NCI-H2227 treated with DMSO at 0.1 percent for 48 hours (cell line): ENCODE measurements at regions not wholly inside any gene's neighbourhood (a gene's known extent, or its start where the extent isn't known, plus 50 kb on each side); places are given as distances from the start of the nearest gene placed in this dataset.

ENCODE experiments used
- DNase-seq: peaks from one replicate; lab custom pipeline; 2025; lab: John Stamatoyannopoulos, UW

GRCh38 chr4:100842856-100843255 is 325.0 kb upstream of the EMCN start:
- DNase-seq, result no peak

- no peak for DNase-seq
These were observed 324.1 kb upstream of the EMCN start for GRCh38 chr4:100841911-100842310.

DNA sequence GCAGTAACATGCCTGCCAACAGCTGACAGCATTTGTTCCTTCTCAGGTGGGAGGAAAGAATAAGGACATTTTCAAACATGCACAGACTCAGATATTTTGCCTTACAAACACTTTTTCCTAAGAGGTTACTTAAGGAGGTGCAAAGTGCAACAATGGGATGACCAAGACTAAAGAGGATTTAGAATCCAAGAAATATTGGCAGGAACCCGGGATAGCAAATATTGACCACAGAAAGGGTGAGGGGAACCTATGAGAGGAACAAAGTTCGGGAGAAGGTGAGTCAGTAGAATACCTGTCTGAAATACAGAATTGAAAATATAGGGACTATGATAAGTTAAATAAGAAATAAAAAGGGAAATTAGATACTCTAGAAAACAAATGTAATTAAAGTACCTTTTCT is 321.9 kb upstream of the EMCN start:
- no peak for DNase-seq

DNA sequence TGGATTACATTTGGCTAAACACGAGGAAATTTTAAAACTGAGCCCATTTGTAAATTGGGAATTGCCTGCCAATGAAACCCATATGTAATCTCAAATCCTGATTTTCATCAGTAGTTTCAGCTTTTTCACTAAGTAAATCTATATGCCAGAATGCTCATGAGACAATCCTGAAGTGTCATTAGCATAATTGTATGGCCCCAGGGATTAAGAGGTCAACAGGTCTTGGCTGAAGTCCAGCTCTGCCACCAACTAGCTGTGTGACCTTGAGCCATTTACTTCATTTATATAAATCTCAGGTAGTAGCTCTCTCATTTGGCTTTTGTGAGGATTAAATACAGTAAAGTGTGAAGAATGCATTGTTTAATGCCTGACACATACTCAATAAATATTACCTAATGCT is 320.5 kb upstream of the EMCN start:
- DNase-seq, result no peak

DNA sequence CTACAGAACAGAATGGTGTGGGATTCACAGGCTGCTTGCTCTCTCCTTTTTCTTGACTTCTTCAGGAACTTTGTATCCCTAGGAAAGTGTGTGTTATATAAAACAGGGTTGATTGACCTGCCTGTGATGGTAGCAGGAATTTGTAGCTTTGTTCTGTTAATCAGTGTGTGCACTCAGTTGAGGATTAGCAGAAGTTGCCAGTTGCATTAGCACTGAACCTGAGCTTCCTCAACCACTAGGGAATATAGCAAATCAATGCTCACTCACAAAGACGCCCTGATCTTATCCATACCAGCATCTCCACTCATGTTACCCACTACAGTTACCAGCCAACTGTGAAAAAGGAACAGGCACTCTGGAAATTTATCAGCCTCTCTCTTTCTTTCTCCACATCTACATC is 319.1 kb upstream of the EMCN start:
- DNase-seq, result no peak

- no peak for DNase-seq
These were observed 316.8 kb upstream of the EMCN start for GRCh38 chr4:100834616-100835015.

DNA sequence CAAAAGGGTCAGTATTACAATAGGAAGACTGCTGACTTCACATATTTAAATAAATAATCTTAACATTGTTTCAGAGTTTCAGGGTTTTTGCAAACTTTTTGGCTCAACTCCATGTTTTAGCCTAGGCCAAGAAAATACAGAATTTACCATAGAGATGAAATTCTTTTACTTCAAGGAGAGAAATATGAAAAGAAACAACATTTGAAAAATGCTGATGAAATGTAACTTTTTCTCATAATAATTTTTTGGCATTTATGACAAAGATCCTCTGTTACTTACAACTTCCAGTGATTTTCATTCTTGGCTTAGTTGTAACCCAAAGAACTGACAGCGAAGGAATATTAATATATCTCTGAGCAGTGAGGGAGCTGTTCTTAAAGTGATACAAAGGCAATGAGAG is 316.1 kb upstream of the EMCN start:
- DNase-seq, result no peak

GRCh38 chr4:100828986-100829685 is 311.3 kb upstream of the EMCN start:
- DNase-seq, result no peak

- DNase-seq, result no peak
These were observed 310.5 kb upstream of the EMCN start for GRCh38 chr4:100828364-100828763.

- no peak for DNase-seq
These were observed 309.9 kb upstream of the EMCN start for GRCh38 chr4:100827756-100828155.

DNA sequence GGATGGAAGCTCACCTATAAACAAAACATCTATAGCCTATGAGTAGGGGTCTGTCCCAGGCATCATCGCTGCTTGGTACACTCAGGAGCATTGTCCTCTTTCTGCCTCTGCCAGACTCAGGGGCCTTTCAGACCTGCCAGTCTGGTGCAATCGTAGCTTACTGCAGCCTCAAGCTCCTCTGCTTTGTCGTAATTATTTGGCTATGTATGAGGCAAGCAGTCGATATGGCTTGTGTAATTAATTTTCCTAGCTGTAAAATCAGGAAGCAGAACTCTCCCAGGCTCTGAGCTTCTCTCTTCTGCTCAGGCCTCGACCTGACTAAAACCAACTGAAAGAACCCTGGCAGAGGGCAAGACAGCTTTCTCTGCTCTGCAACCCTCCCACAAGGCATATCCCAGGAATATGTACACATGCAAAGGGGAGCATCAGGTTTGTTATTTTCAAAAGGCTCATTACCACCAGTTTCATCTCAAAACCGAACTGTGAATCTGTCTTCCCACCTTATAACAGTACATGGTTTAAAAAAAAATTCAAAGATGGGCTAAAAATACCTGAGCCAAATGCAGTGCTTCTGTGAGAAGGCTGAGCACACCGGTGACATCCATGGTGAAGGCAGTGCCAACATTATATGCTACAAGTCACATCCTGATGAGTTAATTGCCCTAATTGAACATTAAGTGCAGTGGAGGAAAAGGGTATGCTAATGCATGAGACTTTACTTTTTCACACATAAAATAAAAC is 309.2 kb upstream of the EMCN start:
- DNase-seq, result no peak

GRCh38 chr4:100826067-100826466 is 308.2 kb upstream of the EMCN start:
- DNase-seq, result no peak

- DNase-seq, result no peak
These were observed 306.1 kb upstream of the EMCN start for GRCh38 chr4:100823993-100824323.

DNA sequence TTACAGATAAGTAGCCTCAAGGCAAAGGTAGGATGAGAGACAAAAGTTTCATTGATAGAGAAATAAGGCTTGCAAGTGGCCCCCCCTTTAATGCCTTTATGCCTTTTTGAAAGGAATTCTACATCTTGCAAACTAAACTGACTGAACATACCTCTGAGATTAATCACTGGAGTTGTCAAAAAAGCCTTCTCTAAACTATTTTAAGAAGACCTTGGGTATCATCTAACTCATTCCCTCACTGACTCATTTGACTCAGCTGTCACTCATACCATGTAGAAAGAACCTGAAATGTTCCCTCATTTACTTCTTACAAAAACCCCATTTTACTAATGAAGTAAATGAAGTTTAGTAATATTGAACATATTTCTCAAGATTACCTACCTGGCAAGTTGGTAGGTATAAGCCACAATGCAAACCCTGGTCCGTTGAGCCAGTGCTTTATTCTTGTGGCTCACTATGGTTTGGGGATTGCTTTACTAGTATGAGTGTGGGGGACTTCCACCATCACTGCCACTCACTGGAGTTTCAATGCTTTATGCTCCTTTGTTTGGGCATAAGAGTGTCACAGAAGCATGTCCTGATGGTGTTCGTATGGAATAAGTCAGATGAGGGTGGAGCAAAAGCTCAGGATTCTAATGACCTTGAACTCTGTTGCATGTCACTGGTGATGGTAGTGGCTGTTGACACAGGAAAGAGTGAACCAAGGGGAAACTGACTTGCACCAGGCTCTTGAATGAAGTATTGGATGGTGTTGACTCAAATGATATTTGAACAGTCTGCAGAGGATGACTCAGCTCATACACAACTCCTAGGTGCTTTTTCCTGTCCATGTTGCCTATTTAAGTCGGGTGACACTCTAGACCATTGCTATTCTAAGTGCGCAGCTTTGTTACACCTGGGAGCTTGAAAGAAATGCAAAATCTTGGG is 305.5 kb upstream of the EMCN start:
- no peak for DNase-seq

DNA sequence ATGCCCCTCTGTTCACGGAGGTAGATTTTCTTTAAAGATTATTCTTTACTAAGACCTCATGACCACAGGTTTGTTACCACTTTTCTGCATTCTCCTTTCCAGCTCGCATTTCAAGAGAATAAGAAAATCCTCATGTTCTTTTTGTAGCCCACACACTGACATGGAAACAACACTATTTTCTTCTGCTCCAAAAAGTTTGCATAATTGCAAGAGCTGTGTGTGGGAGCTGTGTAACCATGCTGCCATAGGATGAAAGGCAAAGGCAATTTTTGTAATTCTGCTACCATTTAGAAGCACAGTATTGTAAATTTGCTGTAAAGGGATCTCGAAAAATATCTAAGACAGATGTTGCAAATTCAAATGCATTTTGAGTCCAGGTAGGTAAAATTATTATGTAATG is 302.4 kb upstream of the EMCN start:
- no peak for DNase-seq

DNA sequence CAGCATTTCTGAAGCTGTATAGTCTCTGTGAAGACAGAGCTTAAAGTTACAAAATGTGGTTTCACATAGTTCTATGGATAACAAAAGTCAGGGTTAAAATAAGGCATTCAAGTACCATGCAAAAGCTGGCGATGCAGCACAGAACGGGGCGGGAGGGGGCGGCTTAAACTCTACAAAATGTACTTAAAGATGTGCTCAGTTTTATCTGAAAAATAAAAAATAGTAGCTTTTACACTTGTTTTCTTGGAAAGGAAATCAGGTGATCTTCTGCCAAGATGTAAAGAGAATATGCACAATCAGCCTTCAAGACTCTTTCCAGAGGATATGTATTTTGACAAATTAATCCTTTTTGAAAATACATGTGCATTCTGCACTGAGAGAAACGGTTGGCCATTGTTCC is 301.7 kb upstream of the EMCN start:
- DNase-seq, result no peak

DNA sequence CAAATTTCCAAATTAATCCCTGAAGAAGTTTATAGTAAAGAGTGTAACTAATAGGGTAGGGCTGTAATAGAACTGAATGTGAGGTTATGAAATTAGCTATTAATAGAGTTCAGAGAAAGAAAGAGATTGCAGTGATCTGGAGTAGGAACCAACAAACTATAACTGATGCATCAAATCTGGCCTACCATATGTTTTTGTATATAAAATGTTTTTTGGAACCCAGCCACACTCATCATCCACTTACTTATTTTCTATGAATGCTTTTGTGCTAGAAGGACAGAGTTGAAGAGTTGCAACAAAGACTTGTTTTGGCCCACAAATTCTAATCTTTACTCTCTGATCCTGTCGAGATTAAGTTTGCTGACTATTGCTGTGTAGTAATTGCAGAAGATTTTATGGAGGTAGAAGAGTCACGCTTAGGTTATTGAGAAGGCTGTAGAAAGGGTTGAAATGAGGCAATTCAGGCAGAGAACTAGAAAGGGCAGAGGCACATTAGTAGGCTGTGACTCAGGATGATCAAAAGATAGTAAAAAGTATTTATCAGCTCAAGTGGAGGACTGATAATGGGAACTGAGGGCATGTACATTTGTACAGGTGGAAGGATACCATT is 298.7 kb upstream of the EMCN start:
- peak; percentile 44 for DNase-seq

DNA sequence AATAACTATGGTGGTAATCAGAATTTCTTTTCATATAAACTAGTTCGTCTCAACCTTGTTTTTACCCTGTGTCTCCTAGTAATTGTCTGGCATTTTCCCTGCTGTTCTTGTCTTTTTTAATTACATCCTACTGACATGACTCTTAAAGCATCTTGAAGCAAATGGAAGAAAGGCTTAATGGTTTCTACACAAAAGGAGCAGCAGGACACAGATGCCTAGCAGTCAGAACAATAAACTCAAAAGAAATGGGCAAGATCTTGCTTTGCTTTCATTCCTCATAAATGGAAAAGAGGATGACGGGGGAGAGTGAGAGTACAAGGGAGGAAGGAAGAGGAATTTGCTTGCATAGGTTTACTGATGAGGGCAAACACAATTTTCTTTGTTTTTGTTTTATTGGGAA is 293.2 kb upstream of the EMCN start:
- peak; percentile 57 for DNase-seq

- no peak for DNase-seq
These were observed 291.7 kb upstream of the EMCN start for GRCh38 chr4:100809506-100809905.

DNA sequence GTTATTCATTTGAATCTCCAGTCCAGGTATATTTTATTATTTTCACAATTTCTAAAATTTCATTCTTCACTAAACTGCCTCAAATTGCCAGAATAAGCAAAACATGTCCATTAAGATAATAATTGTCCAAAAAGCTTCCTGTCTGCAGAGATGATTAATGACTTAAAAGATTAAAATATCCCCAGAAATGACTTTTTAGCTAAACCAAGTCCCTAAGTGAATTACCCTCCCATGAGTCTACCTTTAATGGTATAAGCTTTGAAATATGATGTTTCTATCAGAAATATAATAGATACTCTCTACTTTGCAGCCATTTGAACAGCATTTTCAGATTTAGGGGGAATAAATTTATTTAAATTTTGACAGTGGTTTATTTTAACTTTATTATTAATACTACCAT is 289.2 kb upstream of the EMCN start:
- no peak for DNase-seq

DNA sequence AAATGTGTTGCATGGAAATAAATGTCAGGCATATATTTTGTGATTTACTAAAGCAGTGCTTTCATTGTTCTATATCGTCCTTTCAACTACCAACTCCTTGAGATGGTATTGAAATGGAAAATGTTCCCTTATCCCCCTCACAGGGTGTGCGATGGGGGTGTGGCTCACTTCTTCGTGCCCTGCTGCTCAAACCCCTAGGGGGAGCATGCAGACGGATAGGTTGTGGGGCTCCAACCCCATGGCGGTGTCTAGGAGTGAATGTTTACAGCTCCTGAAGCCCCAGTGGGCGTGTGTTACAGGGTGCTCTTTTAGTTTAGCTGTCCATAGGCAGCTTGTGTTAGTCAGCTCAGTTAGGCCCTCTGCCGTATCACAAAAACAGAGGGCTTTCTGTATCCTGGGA is 287.7 kb upstream of the EMCN start:
- no peak for DNase-seq

DNA sequence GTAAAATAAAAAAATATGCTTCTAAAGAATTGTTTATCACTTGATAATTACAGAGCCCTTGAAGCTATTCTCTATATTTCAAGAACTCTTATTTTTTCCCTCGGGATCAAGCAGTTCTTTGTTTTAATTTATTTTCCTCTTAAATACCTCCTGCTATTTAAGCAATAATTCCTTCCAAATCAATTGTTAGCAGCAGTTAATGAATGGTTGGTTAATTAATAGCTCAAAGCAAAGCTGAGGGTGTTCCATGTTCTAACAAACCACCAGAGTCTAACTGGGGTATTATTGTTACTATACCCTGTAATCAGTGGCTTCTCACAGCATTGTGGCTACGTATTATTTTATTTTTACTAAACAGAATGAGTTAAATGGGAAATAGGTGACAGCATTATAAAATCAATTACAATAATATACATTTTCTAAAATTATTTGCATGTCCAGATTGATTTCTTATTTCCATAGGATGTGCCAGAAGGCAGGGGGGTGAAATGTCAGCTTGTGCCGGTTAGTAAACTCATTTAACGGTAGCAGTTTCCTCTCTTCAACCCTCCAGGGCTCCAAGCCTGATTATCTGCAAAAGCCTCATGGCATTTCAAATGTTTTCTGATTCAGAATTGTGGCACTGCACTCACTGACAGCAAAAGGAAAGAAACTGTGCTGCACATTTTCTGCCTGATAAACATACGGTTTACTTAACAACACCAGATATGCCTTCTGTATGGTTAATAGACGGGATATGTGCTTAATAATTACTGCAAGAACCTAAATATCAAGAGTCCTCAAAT is 286.9 kb upstream of the EMCN start:
- DNase-seq, result no peak
